GM18505 (cell line): ENCODE measurements at regions not wholly inside any gene's neighbourhood (a gene's known extent, or its start where the extent isn't known, plus 50 kb on each side); places are given as distances from the start of the nearest gene placed in this dataset.

ENCODE experiments used
- ATAC-seq: cut with Tn5 transposase; IDR thresholded peaks from one replicate; pipeline ENCODE4 v1.9.1; 2021; ENCODE audit not compliant: unreplicated experiment
- POLR2A ChIP-seq: IDR thresholded peaks from 4 replicates; pipeline ENCODE4 v1.6.1; 2011; ENCODE audit warnings: borderline replicate concordance; ENCODE audit not compliant: insufficient read depth, insufficient read length; ENCODE audit errors: extremely low read depth

- no peak for TF ChIP-seq POLR2A
- no peak for ATAC-seq
These were observed 245.8 kb downstream of the SPATA31D1 start for GRCh38 chr9:82234160-82234943.

- no peak for TF ChIP-seq POLR2A
These were observed 253.9 kb downstream of the SPATA31D1 start for GRCh38 chr9:82242285-82242963.

GRCh38 chr9:82247318-82247717, 258.7 kb downstream of the SPATA31D1 start:
- no peak for ATAC-seq

More at GRCh38 chr9:82242285-82242963, 253.9 kb downstream of the SPATA31D1 start:
- no peak for ATAC-seq

GRCh38 chr9:82252116-82252515, 263.5 kb downstream of the SPATA31D1 start:
- no peak for TF ChIP-seq POLR2A
- ATAC-seq = no peak

More at GRCh38 chr9:82247318-82247717, 258.7 kb downstream of the SPATA31D1 start:
- TF ChIP-seq POLR2A = no peak

- TF ChIP-seq POLR2A = no peak
- no peak for ATAC-seq
These were observed 266.2 kb downstream of the SPATA31D1 start for GRCh38 chr9:82254646-82255367.

GRCh38 chr9:82255481-82256176, 267.1 kb downstream of the SPATA31D1 start:
- no peak for TF ChIP-seq POLR2A
- no peak for ATAC-seq

- TF ChIP-seq POLR2A = no peak
- no peak for ATAC-seq
These were observed 272.1 kb downstream of the SPATA31D1 start for GRCh38 chr9:82260691-82261090.

- no peak for TF ChIP-seq POLR2A
- no peak for ATAC-seq
These were observed 275.0 kb downstream of the SPATA31D1 start for GRCh38 chr9:82263619-82264018.

GRCh38 chr9:82271106-82271561, 282.6 kb downstream of the SPATA31D1 start:
- no peak for TF ChIP-seq POLR2A
- ATAC-seq = no peak

- no peak for ATAC-seq
- TF ChIP-seq POLR2A = no peak
These were observed 284.5 kb downstream of the SPATA31D1 start for GRCh38 chr9:82273121-82273520.

GRCh38 chr9:82275258-82275927, 286.8 kb downstream of the SPATA31D1 start:
- no peak for TF ChIP-seq POLR2A
- no peak for ATAC-seq

GRCh38 chr9:82281066-82281465, 292.5 kb downstream of the SPATA31D1 start:
- no peak for ATAC-seq
- no peak for TF ChIP-seq POLR2A
